ENCODE measurements at regions not wholly inside any gene's neighbourhood (a gene's known extent, or its start where the extent isn't known, plus 50 kb on each side); places are given as distances from the start of the nearest gene placed in this dataset.
A peak's percentile ranks its signal among the peaks of the same experiment; 100 is the strongest.

DNA sequence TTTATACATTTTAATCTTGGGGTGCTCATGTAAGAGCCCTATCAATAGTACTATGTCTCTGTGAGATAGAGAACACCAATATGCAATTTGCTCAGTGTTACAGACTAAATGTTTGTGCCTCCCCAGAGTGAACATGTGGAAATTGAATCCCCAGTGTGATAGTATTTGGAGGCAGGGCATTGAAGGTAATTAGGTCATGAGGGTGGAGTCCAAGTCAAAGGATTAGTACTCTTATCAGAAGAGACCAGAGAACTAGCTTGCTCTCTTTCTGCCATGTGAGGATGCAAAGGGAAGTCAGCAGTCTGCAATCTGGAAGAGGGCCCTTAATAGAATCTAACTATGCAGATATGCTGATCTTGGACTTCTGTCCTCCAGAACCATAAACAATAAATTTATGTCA, 1317.0 kb downstream of the STIM2 start:
- DNase-seq (ENCODE audit: insufficient read length, low spot score) (no peak), FAIRE-seq (no peak)
- TF ChIP-seq, protein P1, sequence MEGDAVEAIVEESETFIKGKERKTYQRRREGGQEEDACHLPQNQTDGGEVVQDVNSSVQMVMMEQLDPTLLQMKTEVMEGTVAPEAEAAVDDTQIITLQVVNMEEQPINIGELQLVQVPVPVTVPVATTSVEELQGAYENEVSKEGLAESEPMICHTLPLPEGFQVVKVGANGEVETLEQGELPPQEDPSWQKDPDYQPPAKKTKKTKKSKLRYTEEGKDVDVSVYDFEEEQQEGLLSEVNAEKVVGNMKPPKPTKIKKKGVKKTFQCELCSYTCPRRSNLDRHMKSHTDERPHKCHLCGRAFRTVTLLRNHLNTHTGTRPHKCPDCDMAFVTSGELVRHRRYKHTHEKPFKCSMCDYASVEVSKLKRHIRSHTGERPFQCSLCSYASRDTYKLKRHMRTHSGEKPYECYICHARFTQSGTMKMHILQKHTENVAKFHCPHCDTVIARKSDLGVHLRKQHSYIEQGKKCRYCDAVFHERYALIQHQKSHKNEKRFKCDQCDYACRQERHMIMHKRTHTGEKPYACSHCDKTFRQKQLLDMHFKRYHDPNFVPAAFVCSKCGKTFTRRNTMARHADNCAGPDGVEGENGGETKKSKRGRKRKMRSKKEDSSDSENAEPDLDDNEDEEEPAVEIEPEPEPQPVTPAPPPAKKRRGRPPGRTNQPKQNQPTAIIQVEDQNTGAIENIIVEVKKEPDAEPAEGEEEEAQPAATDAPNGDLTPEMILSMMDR (IDR thresholded peaks at IDR 0.05; ENCODE audit: insufficient read depth, missing control alignments) = no peak

DNA sequence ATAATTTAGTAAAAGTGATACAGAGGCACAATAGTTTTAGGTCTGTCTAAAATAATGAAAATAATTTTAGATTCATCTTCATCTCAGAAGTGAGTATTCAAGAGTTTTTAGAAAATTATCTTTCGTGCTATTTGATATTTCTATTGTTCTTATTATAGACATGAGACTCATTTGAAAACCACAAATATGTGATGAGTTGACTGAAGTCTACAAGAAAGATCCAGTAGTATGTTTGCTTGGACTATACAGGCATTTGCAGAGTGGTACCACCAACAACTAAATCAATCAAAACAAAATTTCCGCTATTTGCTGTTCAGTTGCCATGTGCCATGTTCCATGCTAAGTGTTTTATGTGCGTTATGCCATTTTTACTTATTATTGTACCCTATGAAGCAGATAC, 1318.5 kb downstream of the STIM2 start:
- DNase-seq (ENCODE audit: insufficient read length, low spot score) (no peak), FAIRE-seq (no peak)
- TF ChIP-seq, protein P1 (IDR thresholded peaks at IDR 0.05; ENCODE audit: insufficient read depth, missing control alignments) = no peak

DNA sequence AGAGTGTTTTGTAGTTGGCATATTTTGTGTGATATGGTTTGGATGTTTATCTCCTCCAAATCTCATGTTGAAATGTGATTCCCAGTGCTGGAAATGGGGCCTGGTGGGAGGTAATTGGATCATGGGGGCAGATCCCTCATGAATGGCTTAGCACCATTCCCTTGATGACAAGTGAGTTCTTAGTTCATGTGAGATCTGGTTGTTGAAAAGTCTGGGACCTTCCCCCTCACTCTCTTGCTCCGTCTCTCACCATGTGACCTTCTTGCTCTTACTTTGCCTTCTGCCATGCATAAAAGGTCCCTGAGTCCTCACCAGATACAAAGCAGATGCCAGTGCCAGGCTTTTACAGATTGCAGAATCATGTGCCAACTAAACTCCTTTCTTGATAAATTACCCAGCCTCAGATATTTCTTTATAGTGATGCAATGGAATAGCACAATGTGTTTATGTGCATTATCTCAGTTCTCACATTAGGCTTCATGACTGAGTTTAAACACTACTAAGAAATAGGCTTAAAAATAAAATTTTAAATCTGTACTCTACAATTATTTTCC, 1348.8 kb downstream of the STIM2 start:
- no peak for DNase-seq (ENCODE audit: insufficient read length, low spot score)
- no peak for FAIRE-seq
- TF ChIP-seq, protein P1 (IDR thresholded peaks at IDR 0.05; ENCODE audit: insufficient read depth, missing control alignments) = no peak

DNA sequence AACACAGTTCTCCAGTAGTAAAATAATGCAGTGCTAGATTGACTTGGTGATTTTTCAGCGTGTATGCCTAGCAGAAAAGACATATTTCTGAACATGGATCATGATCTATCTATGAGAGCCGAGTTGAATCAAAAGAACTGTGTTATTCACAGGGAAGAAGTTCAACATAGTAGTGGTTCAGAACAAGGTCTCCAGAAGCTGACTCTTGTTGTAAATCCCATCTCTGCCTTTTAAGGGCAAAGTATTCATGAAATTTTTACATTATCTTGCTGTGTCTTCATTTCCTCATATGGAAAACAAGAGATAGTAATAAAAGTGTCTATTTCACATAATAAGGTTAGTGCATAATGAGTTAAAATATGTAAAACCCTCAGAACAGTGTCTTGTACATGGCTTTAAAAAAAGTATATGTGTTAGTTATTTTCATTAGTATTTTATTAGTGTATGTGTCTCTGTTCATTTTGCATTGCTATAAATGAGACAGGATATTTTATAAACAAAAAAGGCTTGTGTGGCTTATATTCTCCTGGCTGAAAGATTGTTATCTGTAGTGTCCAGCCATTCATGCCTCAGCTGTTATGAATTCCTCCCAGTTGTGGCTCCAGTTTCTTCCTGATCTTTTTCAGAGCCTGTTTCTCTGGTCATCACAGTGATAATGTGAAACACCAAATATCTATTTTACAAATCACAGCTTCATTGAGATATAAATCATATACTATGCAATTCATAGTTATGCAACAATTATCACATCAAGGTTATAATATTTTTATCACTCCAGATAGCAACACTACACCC, 1351.2 kb downstream of the STIM2 start:
- no peak for FAIRE-seq
- no peak for DNase-seq (ENCODE audit: insufficient read length, low spot score)
- TF ChIP-seq, protein P1 (IDR thresholded peaks at IDR 0.05; ENCODE audit: insufficient read depth, missing control alignments) = no peak

DNA sequence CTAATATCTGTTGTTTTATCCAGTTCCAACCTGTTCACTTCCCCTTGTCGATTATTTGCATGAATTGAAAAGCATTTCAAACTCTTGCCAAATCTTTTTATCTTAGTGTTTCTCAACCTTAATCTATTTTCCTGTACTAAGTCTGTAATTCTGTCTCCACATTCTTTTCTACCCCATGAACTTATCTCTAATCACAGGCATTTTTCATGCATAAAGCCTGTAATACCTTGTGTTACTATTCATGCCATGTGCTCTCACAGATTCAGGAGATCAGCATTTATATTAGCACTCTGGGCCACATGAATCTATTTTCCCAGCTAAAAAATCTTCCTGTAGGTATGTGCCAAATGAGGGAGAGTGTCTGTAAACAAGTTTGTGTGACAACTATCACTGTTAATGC, 1360.9 kb downstream of the STIM2 start:
- FAIRE-seq (no peak), DNase-seq (ENCODE audit: insufficient read length, low spot score) (no peak)
- TF ChIP-seq, protein P1 (IDR thresholded peaks at IDR 0.05; ENCODE audit: insufficient read depth, missing control alignments) = no peak

DNA sequence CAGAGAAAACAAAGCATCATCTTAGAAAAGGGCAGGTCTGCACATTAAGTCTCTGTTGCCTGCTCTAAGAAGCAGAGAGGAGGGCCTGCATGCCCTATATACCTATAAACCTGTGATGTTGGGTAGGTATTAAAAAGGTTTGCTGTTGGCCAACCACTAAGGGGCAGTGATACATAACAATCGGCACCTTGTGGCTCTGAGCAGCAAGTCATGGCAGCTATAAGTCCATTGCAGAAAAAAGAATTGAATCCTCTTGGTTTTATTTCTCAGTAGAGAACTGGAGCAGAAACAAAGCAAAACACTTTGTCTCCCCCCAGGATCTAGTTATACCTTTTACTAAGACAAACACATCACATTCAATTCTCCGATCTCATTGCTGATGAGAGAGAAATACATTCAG, 1364.4 kb downstream of the STIM2 start:
- DNase-seq (ENCODE audit: insufficient read length, low spot score) (no peak), FAIRE-seq (peak; percentile 75)
- TF ChIP-seq, protein P1 (IDR thresholded peaks at IDR 0.05; ENCODE audit: insufficient read depth, missing control alignments) = peak; percentile 61
